ENCODE measurements at regions not wholly inside any gene's neighbourhood (a gene's known extent, or its start where the extent isn't known, plus 50 kb on each side); places are given as distances from the start of the nearest gene placed in this dataset.

DNA sequence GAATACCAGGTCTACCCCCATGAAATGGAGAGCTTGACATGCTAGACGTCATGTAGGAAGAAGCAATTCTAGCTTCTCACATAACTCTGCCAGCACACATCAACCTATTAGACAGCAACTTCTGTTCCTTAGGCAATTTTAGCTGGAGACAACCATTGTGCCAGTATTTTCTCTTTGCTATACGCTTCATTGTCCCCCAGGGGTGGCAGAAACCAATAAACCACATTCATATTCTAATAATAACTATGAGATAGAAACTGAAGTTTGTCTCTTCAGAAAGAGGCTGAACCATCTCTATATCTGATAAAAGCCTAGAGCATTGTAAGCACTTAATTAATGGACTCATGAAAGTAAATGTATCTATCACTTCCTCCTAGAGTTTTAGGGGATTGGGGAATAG lies 278.6 kb downstream of the FOXG1 start:
- DNase-seq (ENCODE audit: low read depth in 1 of 2, low spot score in 2 of 2) = no peak
- Histone ChIP-seq H4K91ac (replicated peaks; ENCODE audit: insufficient read length, low read length) (no peak overlapping the region), H2BK15ac (ENCODE audit: low read length) (no peak overlapping the region), H3K56ac (replicated peaks; ENCODE audit: insufficient read length, low read depth, low read length) (no peak overlapping the region), H3K9ac (replicated peaks in 1 of 4; ENCODE audit: extremely low read depth in 1 of 4, low read depth in 3 of 4, low read length in 3 of 4) (no peak overlapping the region), H3K4ac (replicated peaks; ENCODE audit: insufficient read length, low read depth, low read length) (no peak overlapping the region), H3K18ac (ENCODE audit: extremely low read depth, low read length) (no peak overlapping the region), H3K79me2 (ENCODE audit: control insufficient read depth in 1 of 2, insufficient read depth in 2 of 2, low read length in 2 of 2) (no peaks in the 10 kb centered on the region), H3K23me2 (ENCODE audit: low read depth, low read length) (no peaks in the 10 kb centered on the region; the same call in 1 of the 2 replicates), H3K4me2 (ENCODE audit: insufficient read depth in 1 of 2, low read depth in 2 of 2, low read length in 2 of 2) (no peak overlapping the region), H2BK20ac (ENCODE audit: low read length) (no peak overlapping the region), H2BK12ac (ENCODE audit: low read depth, low read length) (no peak overlapping the region), H3K27me3 (replicated peaks in 1 of 4; ENCODE audit: control insufficient read depth in 3 of 4, extremely low read depth in 1 of 4, insufficient read depth in 3 of 4, low read length in 3 of 4) (no peaks in the 10 kb centered on the region), H2BK5ac (ENCODE audit: low read depth, low read length) (no peak overlapping the region), H3K79me1 (ENCODE audit: low read depth, low read length) (no peaks in the 10 kb centered on the region), H4K20me1 (replicated peaks in 1 of 2; ENCODE audit: control insufficient read depth in 1 of 2, insufficient read depth in 2 of 2, low read length in 2 of 2) (no peaks in the 10 kb centered on the region), H3K14ac (ENCODE audit: insufficient read length) (no peak overlapping the region), H4K5ac (ENCODE audit: insufficient read length, low read depth, low read length) (no peak overlapping the region), H3K4me1 (replicated peaks in 1 of 4; ENCODE audit: control insufficient read depth in 3 of 4, insufficient read depth in 4 of 4, low read length in 3 of 4) (no peaks in the 10 kb centered on the region), H4K8ac (ENCODE audit: extremely low read depth, insufficient read depth, low read length) (no peak overlapping the region), H3K9me3 (ENCODE audit: insufficient read depth in 2 of 2, low read depth in 1 of 2, low read length in 1 of 2) (peaks cover 0 to 6% of the 10 kb centered on the region in 2 experiments; a peak in 2 of 4 replicates), H3K36me3 (ENCODE audit: control insufficient read depth in 2 of 4, insufficient read depth in 4 of 4, low read length in 3 of 4) (no peaks in the 10 kb centered on the region), H2AK5ac (ENCODE audit: low read depth, low read length) (no peak overlapping the region), H2BK120ac (replicated peaks; ENCODE audit: low read depth, low read length) (no peak overlapping the region), H2AFZ (ENCODE audit: low read length) (no peak overlapping the region), H3K23ac (ENCODE audit: insufficient read length) (no peak overlapping the region), H3K4me3 (ENCODE audit: extremely low read depth in 1 of 4, insufficient read depth in 2 of 4, low read depth in 3 of 4, low read length in 4 of 4) (no peak overlapping the region), H3K27ac (ENCODE audit: low read depth, low read length) (no peak overlapping the region)
- 91% methylated on average over 2 of the region's 2 CpGs; no CpG with 5 or more reads in 1 of the 2 experiments for WGBS, 2 experiments (ENCODE audit: extremely low coverage in 1 of 2, insufficient coverage in 1 of 2, insufficient read length in 1 of 2, insufficient replicate concordance in 2 of 2, low coverage in 1 of 2, low lambda C conversion rate in 2 of 2, missing lambda C conversion rate in 1 of 2)
- TF ChIP-seq SIX5 (IDR thresholded peaks at IDR 0.05; ENCODE audit: low read depth, low read length) (no peak), HDAC2 (IDR thresholded peaks at IDR 0.05; ENCODE audit: borderline replicate concordance in 1 of 2, low read depth in 2 of 2, low read length in 2 of 2) (no peak), GTF2F1 (IDR thresholded peaks at IDR 0.05; ENCODE audit: borderline replicate concordance, low read depth, low read length) (no peak), PHF8 (conservative IDR thresholded peaks at IDR 0.05; ENCODE audit: low read depth, low read length) (no peak), SIRT6 (IDR thresholded peaks at IDR 0.05; ENCODE audit: low read length) (no peak), KDM1A (IDR thresholded peaks at IDR 0.05; ENCODE audit: borderline replicate concordance, low read length) (no peak), EGR1 (IDR thresholded peaks at IDR 0.05; ENCODE audit: borderline replicate concordance, low read depth, low read length) (no peak), BCL11A (IDR thresholded peaks at IDR 0.05; ENCODE audit: low read depth in 2 of 2, low read length in 2 of 2) (no peak), CHD1 (IDR thresholded peaks at IDR 0.05; ENCODE audit: low read depth, low read length) (no peak), CREB1 (IDR thresholded peaks at IDR 0.05) (no peak), RBBP5 (IDR thresholded peaks at IDR 0.05; ENCODE audit: borderline replicate concordance, low read depth, low read length) (no peak), TBP (IDR thresholded peaks at IDR 0.05; ENCODE audit: low read depth, low read length) (no peak), POLR2A (IDR thresholded peaks at IDR 0.05; ENCODE audit: control extremely low read depth in 1 of 2, low read depth in 2 of 2, low read length in 2 of 2) (no peak)
- TF ChIP-seq, protein P1, sequence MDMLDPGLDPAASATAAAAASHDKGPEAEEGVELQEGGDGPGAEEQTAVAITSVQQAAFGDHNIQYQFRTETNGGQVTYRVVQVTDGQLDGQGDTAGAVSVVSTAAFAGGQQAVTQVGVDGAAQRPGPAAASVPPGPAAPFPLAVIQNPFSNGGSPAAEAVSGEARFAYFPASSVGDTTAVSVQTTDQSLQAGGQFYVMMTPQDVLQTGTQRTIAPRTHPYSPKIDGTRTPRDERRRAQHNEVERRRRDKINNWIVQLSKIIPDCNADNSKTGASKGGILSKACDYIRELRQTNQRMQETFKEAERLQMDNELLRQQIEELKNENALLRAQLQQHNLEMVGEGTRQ (IDR thresholded peaks at IDR 0.05; ENCODE audit: low read length) = no peak
- CTCF ChIA-PET (ENCODE audit: partially characterized antibody) = no interaction called here
- no peak for FAIRE-seq
- POLR2A ChIA-PET (ENCODE audit: partially characterized antibody) = no interaction called here
